ENCODE measurements at regions not wholly inside any gene's neighbourhood (a gene's known extent, or its start where the extent isn't known, plus 50 kb on each side); places are given as distances from the start of the nearest gene placed in this dataset.

DNA sequence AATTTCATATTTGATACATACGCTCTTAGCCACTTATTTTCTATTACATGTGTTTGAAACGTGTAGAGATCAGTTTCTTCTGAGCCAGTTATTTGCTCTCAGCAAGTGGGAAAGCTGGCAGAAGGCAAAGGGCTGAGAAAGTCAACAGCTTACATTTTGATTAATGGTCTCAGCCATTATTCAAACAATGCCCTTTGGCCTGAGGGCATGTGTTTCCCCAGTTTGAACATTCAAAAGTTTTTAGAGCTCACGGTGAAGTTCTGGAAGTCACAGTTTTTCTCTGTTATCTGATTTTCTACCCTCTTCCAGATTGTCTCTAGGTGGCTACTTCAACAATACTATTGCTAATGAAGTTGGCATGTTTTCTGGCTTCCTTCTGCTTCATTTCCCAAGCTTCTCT is 591.8 kb upstream of the CPEB2 start:
- TF ChIP-seq POLR2A (IDR thresholded peaks at IDR 0.05) (no peak), POLR2AphosphoS5 (IDR thresholded peaks at IDR 0.05; ENCODE audit: insufficient read depth in 1 of 2, low read depth in 1 of 2) (no peak)

All from vagina (tissue), 2 donors.